SU-DHL-6 (cell line): ENCODE measurements at regions not wholly inside any gene's neighbourhood (a gene's known extent, or its start where the extent isn't known, plus 50 kb on each side); places are given as distances from the start of the nearest gene placed in this dataset.

ENCODE experiments used
- H2AFZ ChIP-seq: fragments of 200-600 bp; sonication (generic); 2 replicates; pipeline ENCODE4 v1.6.1; 2014; ENCODE audit warnings: low read depth, mild to moderate bottlenecking, moderate library complexity, mixed read lengths, antibody characterized with exemption, low read length; ENCODE audit not compliant: severe bottlenecking
- H3F3A ChIP-seq: fragments of 200-600 bp; shearing (Covaris generic); 2 replicates; pipeline ENCODE4 v1.6.0; 2016; ENCODE audit warnings: antibody characterized with exemption, mild to moderate bottlenecking; ENCODE audit not compliant: insufficient read depth
- H3K27ac ChIP-seq: fragments of 200-600 bp; sonication (generic); 2 replicates; pipeline ENCODE4 v1.5.1; 2016; ENCODE audit warnings: low read depth, mild to moderate bottlenecking, low read length, moderate library complexity, mixed read lengths
- H3K27me3 ChIP-seq: fragments of 200-600 bp; sonication (generic), shearing (Covaris generic); 2 replicates; pipeline ENCODE4 v1.6.0; 2014; ENCODE audit warnings: mild to moderate bottlenecking, low read length
- H3K36me3 ChIP-seq: fragments of 200-600 bp; sonication (generic); 2 replicates; pipeline ENCODE4 v1.6.1; 2014; ENCODE audit warnings: mild to moderate bottlenecking, low read length, mixed read lengths
- H3K4me2 ChIP-seq: fragments of 300-600, 200-600 bp; shearing (Covaris generic), sonication (generic); 2 replicates; pipeline ENCODE4 v1.6.0; 2014; ENCODE audit warnings: low read length, low read depth, mild to moderate bottlenecking; ENCODE audit not compliant: poor library complexity, severe bottlenecking
- H3K4me3 ChIP-seq: fragments of 200-600 bp; sonication (generic); 2 replicates; pipeline ENCODE4 v1.5.1; 2014; ENCODE audit warnings: antibody characterized with exemption, low read length, mild to moderate bottlenecking, mixed read lengths; ENCODE audit not compliant: insufficient read depth, poor library complexity, severe bottlenecking
- H3K79me2 ChIP-seq: fragments of 200-600 bp; sonication (generic); 2 replicates; pipeline ENCODE4 v1.6.1; 2014; ENCODE audit warnings: mild to moderate bottlenecking, low read length, moderate library complexity; ENCODE audit not compliant: insufficient read depth
- H3K9ac ChIP-seq: fragments of 200-600 bp; sonication (generic); 2 replicates; pipeline ENCODE4 v1.7.0; 2014; ENCODE audit warnings: mild to moderate bottlenecking, low read length
- H3K9me2 ChIP-seq: fragments of 200-600 bp; sonication (generic); replicated peaks from 2 replicates; pipeline ENCODE4 v1.6.1; 2014; ENCODE audit warnings: low read length; ENCODE audit not compliant: insufficient read depth
- H3K9me3 ChIP-seq: fragments of 200-600 bp; sonication (generic); 2 replicates; pipeline ENCODE4 v1.6.1; 2014; ENCODE audit warnings: low read length, mixed read lengths; ENCODE audit not compliant: insufficient read depth
- H4K20me1 ChIP-seq: fragments of 200-600 bp; sonication (generic); 2 replicates; pipeline ENCODE4 v1.6.1; 2014; ENCODE audit warnings: low read depth, mild to moderate bottlenecking, antibody characterized with exemption, low read length, moderate library complexity, mixed read lengths
- EZH2phosphoT487 ChIP-seq: fragments of 200-600 bp; sonication (generic), shearing (Covaris generic); conservative IDR thresholded peaks from 2 replicates; pipeline ENCODE4 v1.6.1; 2018; ENCODE audit warnings: mild to moderate bottlenecking, antibody characterized with exemption, low read length, moderate library complexity, mixed read lengths
- TF ChIP-seq, protein P1 (sequence below): fragments of 200-600 bp; sonication (generic); IDR thresholded peaks from one replicate; pipeline ENCODE4 v1.5.1; 2017; ENCODE audit warnings: antibody characterized with exemption, mild to moderate bottlenecking, low read length, moderate library complexity; ENCODE audit not compliant: insufficient read depth, poor library complexity, severe bottlenecking

DNA sequence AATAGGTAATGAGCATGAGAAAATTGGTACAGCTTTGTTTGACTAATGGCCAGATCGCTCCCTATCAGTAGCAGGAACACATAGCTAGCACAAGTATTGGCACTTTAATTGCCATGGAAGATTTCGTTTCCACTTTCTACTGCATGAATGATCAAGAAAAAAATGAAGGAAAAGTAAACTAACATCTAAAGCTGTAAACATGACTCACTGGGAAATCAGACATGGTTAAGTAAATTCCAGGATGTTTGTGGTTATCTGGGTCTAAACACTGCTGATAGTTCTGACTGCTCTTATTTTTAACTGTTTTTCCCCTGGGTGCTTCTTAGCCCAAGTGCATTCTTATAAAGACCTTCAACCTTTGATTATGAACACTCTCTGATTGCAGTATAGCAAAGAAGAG lies 388.9 kb downstream of the NR2F1-AS1 start:
- TF ChIP-seq, protein P1, sequence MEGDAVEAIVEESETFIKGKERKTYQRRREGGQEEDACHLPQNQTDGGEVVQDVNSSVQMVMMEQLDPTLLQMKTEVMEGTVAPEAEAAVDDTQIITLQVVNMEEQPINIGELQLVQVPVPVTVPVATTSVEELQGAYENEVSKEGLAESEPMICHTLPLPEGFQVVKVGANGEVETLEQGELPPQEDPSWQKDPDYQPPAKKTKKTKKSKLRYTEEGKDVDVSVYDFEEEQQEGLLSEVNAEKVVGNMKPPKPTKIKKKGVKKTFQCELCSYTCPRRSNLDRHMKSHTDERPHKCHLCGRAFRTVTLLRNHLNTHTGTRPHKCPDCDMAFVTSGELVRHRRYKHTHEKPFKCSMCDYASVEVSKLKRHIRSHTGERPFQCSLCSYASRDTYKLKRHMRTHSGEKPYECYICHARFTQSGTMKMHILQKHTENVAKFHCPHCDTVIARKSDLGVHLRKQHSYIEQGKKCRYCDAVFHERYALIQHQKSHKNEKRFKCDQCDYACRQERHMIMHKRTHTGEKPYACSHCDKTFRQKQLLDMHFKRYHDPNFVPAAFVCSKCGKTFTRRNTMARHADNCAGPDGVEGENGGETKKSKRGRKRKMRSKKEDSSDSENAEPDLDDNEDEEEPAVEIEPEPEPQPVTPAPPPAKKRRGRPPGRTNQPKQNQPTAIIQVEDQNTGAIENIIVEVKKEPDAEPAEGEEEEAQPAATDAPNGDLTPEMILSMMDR: no peak
- no peak for TF ChIP-seq EZH2phosphoT487

DNA sequence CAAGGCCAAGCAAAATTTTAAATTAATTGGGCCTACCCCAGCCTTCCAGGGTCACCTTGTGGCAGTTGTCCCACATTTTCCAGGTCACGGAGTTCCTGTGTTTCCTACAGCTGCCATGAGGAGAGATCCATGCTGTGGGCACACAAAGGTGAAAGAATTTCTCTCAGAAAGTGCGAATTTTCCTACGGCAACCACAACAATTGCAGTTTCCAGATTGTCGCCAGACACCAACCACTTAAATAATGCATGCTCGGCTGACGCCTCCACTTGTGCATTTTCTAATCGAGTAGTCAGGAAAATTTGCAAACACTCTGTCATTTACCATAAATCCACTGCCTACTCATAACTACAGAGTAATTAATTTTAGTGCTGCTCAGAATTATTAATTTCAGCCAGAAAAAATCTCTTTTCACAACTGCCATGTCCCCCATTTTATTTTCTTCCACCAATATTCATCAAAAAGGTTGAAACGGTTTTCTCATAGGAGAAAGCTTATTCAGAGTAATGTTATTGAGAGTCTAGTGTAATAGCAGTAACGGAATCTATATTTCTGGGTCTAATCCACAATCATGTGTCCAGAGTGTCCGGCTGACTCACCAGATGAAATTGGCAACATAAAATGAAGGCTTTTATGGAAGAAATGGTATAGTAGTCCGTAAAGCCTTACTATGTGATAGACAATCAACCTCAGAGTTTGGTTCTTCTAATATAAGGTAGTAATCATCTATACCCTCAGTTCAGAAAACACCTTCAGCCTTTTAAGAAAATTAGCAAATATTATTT lies 389.8 kb downstream of the NR2F1-AS1 start:
- no peaks in the 10 kb centered on the region for H3F3A ChIP-seq
- H3K4me2 ChIP-seq: no peak overlapping the region
- H3K9ac ChIP-seq: no peak overlapping the region
- H3K27me3 ChIP-seq: no peaks in the 10 kb centered on the region
- H3K36me3 ChIP-seq: no peaks in the 10 kb centered on the region
- H2AFZ ChIP-seq: no peak overlapping the region
- no peaks in the 10 kb centered on the region for H3K79me2 ChIP-seq
- H4K20me1 ChIP-seq: no peaks in the 10 kb centered on the region
- H3K27ac ChIP-seq: no peak overlapping the region
- no peaks in the 10 kb centered on the region for H3K9me2 ChIP-seq
- TF ChIP-seq EZH2phosphoT487: no peak
- TF ChIP-seq, protein P1: no peak
- no peaks in the 10 kb centered on the region for H3K9me3 ChIP-seq
- no peak overlapping the region for H3K4me3 ChIP-seq

More for the DNA sequence above, 388.9 kb downstream of the NR2F1-AS1 start:
- no peaks in the 10 kb centered on the region for H3K79me2 ChIP-seq
- no peak overlapping the region for H3K4me3 ChIP-seq
- H2AFZ ChIP-seq: no peak overlapping the region
- H3K27ac ChIP-seq: no peak overlapping the region
- H3K9me3 ChIP-seq: no peaks in the 10 kb centered on the region
- no peak overlapping the region for H3K9ac ChIP-seq
- H3K36me3 ChIP-seq: no peaks in the 10 kb centered on the region
- H3F3A ChIP-seq: no peaks in the 10 kb centered on the region
- H3K9me2 ChIP-seq: no peaks in the 10 kb centered on the region
- no peaks in the 10 kb centered on the region for H3K27me3 ChIP-seq
- no peaks in the 10 kb centered on the region for H4K20me1 ChIP-seq
- H3K4me2 ChIP-seq: no peak overlapping the region

DNA sequence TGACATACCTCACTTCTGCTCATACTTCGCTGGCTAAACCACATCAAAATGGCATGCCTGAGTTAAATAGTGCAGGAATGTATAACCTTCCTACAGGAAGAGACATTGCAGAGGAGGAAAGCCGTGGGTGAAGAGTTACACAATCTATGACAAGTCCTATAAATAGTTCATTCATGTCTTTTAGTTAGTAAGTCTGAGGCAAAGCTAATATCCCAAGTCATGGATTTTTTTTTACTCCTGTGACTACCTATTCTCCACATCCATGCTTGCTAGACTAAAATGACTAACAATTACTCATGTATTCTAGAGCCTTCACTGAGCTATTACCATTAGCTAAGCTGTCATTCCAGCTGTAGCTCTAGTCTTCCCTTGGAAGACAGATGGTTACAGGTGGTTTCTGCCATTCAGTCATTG lies 391.3 kb downstream of the NR2F1-AS1 start:
- no peak overlapping the region for H3K27ac ChIP-seq
- no peaks in the 10 kb centered on the region for H3K27me3 ChIP-seq
- H3K79me2 ChIP-seq: no peaks in the 10 kb centered on the region
- TF ChIP-seq, protein P1: no peak
- no peak for TF ChIP-seq EZH2phosphoT487
- H2AFZ ChIP-seq: no peak overlapping the region
- H3K9me2 ChIP-seq: no peaks in the 10 kb centered on the region
- no peak overlapping the region for H3K9ac ChIP-seq
- no peaks in the 10 kb centered on the region for H4K20me1 ChIP-seq
- H3F3A ChIP-seq: no peaks in the 10 kb centered on the region
- no peaks in the 10 kb centered on the region for H3K9me3 ChIP-seq
- no peaks in the 10 kb centered on the region for H3K36me3 ChIP-seq
- H3K4me3 ChIP-seq: no peak overlapping the region
- H3K4me2 ChIP-seq: no peak overlapping the region
